ENCODE measurements at regions not wholly inside any gene's neighbourhood (a gene's known extent, or its start where the extent isn't known, plus 50 kb on each side); places are given as distances from the start of the nearest gene placed in this dataset.

- no TSS peak for BruUV-seq (replicated peaks)
- intact Hi-C loops (cut with micrococcal nuclease), result no loop called here
- no peak for FAIRE-seq
These were observed 210.3 kb downstream of the RAP2B start for GRCh38 chr3:153372326-153372725.

More at GRCh38 chr3:153372326-153372725, 210.3 kb downstream of the RAP2B start:
- no peaks in the 10 kb centered on the region for H3K79me2 ChIP-seq (ENCODE audit: control insufficient read depth, insufficient read depth, low read length)
- no peak overlapping the region for H3K9ac ChIP-seq (replicated peaks; ENCODE audit: extremely low read depth, insufficient read depth, low read length)
- H2AFZ ChIP-seq (ENCODE audit: low read depth, low read length), result no peak overlapping the region
- H3K27ac ChIP-seq (ENCODE audit: insufficient read depth, low read depth, low read length), result no peak overlapping the region
- H3K4me1 ChIP-seq (ENCODE audit: control insufficient read depth, extremely low read depth, insufficient read depth, low read length), result no peaks in the 10 kb centered on the region
- no peaks in the 10 kb centered on the region for H3K27me3 ChIP-seq (ENCODE audit: control insufficient read depth in 2 of 2, insufficient read depth in 2 of 2, low read length in 2 of 2)
- no peaks in the 10 kb centered on the region for H3K9me3 ChIP-seq (replicated peaks; ENCODE audit: control insufficient read depth, insufficient read depth, low read length)
- POLR2A ChIA-PET, result no interaction called here
- CTCF ChIA-PET, result no interaction called here
- no peak for DNase-seq (ENCODE audit: low read depth, low spot score)
- dilution Hi-C loops (cut with MboI; ENCODE audit: extremely low pct_ligation_motif_present, low sequenced_read_pairs), result no loop called here
- H3K36me3 ChIP-seq (ENCODE audit: control insufficient read depth in 2 of 2, extremely low read depth in 1 of 2, insufficient read depth in 2 of 2, low read length in 2 of 2), result no peaks in the 10 kb centered on the region
- no peak overlapping the region for H3K4me2 ChIP-seq (ENCODE audit: insufficient read depth, low read length)
- TF ChIP-seq, protein P1, sequence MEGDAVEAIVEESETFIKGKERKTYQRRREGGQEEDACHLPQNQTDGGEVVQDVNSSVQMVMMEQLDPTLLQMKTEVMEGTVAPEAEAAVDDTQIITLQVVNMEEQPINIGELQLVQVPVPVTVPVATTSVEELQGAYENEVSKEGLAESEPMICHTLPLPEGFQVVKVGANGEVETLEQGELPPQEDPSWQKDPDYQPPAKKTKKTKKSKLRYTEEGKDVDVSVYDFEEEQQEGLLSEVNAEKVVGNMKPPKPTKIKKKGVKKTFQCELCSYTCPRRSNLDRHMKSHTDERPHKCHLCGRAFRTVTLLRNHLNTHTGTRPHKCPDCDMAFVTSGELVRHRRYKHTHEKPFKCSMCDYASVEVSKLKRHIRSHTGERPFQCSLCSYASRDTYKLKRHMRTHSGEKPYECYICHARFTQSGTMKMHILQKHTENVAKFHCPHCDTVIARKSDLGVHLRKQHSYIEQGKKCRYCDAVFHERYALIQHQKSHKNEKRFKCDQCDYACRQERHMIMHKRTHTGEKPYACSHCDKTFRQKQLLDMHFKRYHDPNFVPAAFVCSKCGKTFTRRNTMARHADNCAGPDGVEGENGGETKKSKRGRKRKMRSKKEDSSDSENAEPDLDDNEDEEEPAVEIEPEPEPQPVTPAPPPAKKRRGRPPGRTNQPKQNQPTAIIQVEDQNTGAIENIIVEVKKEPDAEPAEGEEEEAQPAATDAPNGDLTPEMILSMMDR (IDR thresholded peaks at IDR 0.05; ENCODE audit: extremely low read depth in 1 of 2, insufficient read depth in 1 of 2, low read depth in 1 of 2, low read length in 2 of 2), result no peak
- TF ChIP-seq FOS (IDR thresholded peaks at IDR 0.05; ENCODE audit: borderline replicate concordance, insufficient read depth, low read length) (no peak), MYC (IDR thresholded peaks at IDR 0.05; ENCODE audit: low read depth, low read length) (no peak), POLR2A (IDR thresholded peaks at IDR 0.05; ENCODE audit: low read depth, low read length) (no peak), POLR2AphosphoS5 (IDR thresholded peaks at IDR 0.05; ENCODE audit: insufficient read depth, low read depth, low read length) (no peak), EZH2 (IDR thresholded peaks at IDR 0.05; ENCODE audit: borderline replicate concordance, low read depth, low read length, severe bottlenecking) (no peak), JUN (IDR thresholded peaks at IDR 0.05; ENCODE audit: borderline replicate concordance, insufficient read depth, insufficient read length, low read depth) (no peak), GATA2 (IDR thresholded peaks at IDR 0.05; ENCODE audit: insufficient read depth, insufficient read length, low read depth, low read length) (no peak)
- TF ChIP-seq, protein P2, sequence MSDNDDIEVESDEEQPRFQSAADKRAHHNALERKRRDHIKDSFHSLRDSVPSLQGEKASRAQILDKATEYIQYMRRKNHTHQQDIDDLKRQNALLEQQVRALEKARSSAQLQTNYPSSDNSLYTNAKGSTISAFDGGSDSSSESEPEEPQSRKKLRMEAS (IDR thresholded peaks at IDR 0.05; ENCODE audit: insufficient read depth, insufficient read length), result no peak
- H4K20me1 ChIP-seq (replicated peaks; ENCODE audit: control insufficient read depth, extremely low read depth, insufficient read depth, low read length), result no peaks in the 10 kb centered on the region
- no peaks in the 10 kb centered on the region for H3K9me1 ChIP-seq (replicated peaks; ENCODE audit: control insufficient read depth, extremely low read depth, insufficient read depth, low read length)
- H3K4me3 ChIP-seq (replicated peaks in 1 of 3; ENCODE audit: insufficient read depth in 1 of 3, low read depth in 1 of 3, low read length in 3 of 3), result no peak overlapping the region
